Heart left ventricle (tissue), 16 donors: ENCODE measurements at regions not wholly inside any gene's neighbourhood (a gene's known extent, or its start where the extent isn't known, plus 50 kb on each side); places are given as distances from the start of the nearest gene placed in this dataset.

Source experiments
- ATAC-seq, 4 donors: fragments of 200-7000 bp; cut with Tn5 transposase; one replicate each; pipeline ENCODE4 v1.9.1; 2020 to 2022; ENCODE audit warnings: moderate library complexity in 4 of 4, mild to moderate bottlenecking in 3 of 4, moderate number of reproducible peaks in 1 of 4
- DNase-seq, 5 donors: peaks; one replicate each; pipeline ENCODE4 v3.0.0-alpha.2; 2020
- H3K27ac ChIP-seq, 12 donors: fragments of 200-600 bp; sonication (generic) in 4 of 12; one replicate each; pipeline versions ENCODE4 v1.5.0 to v1.8.0; 2016 to 2022; ENCODE audit warnings: mild to moderate bottlenecking in 2 of 12
- H3K27me3 ChIP-seq, 9 donors: fragments of 200-600 bp; sonication (generic) in 2 of 9; one replicate each; pipeline versions ENCODE4 v1.5.1 to v1.8.0; 2016 to 2022; ENCODE audit warnings: mild to moderate bottlenecking in 3 of 9
- H3K36me3 ChIP-seq, 9 donors: fragments of 200-600 bp; sonication (generic) in 2 of 9; one replicate each; pipeline versions ENCODE4 v1.5.0 to v1.8.0; 2018 to 2022; ENCODE audit warnings: mild to moderate bottlenecking in 2 of 9
- H3K4me1 ChIP-seq, 12 donors: fragments of 200-600 bp; sonication (generic) in 4 of 12; one replicate each; pipeline versions ENCODE4 v1.5.0 to v1.8.0; 2016 to 2022; ENCODE audit warnings: mild to moderate bottlenecking in 3 of 12
- H3K4me3 ChIP-seq, 12 donors: fragments of 200-600 bp; sonication (generic) in 4 of 12; one replicate each; pipeline versions ENCODE4 v1.5.0 to v1.8.0; 2017 to 2022; ENCODE audit warnings: mild to moderate bottlenecking in 9 of 12, moderate library complexity in 4 of 12
- H3K9me3 ChIP-seq, 12 donors: fragments of 200-600 bp; sonication (generic) in 4 of 12; one replicate each; pipeline versions ENCODE4 v1.5.0 to v1.8.0; 2016 to 2022; ENCODE audit warnings: mild to moderate bottlenecking in 1 of 12
- POLR2A ChIP-seq, 2 donors: fragments of 450-650 bp; IDR thresholded peaks; one replicate each; pipeline ENCODE4 v1.6.1; 2017; ENCODE audit warnings: antibody characterized with exemption in 2 of 2, mild to moderate bottlenecking in 2 of 2, moderate library complexity in 2 of 2
- WGBS, 4 donors: extraction: QIAGEN DNeasy Blood & Tissue Kit in 2 of 4; methylation state at CpG; one replicate each; pipeline versions ENCODE4 v1.1.5 to v1.1.7; 2013 to 2018; 5-methylcytosine and 5-hydroxymethylcytosine counted together
- intact Hi-C, 10 donors: fragments of 100-400 bp; cut with DNase I; formaldehyde crosslinking; loops; one replicate each; pipeline versions ENCODE4 v1.11.1 to v1.14.2; 2022
- TF ChIP-seq, protein P1 (sequence below), 12 donors: fragments of 200-600 bp; sonication (generic) in 4 of 12; IDR thresholded peaks; one replicate each; pipeline versions ENCODE4 v1.5.0 to v1.8.0; 2018 to 2022; ENCODE audit warnings: antibody characterized with exemption in 12 of 12, mild to moderate bottlenecking in 5 of 12
- donor health status: ischemic (EF 13 %, LVEDD 7.1; RV severe dilation, severe dysfunction).
- donor health status: healthy with polysubstance abuse.
- donor health status: DM: no; HTN: yes; CAD: no.
- donor health status: DM: no; HTN: no; CAD: no.
- donor health status: ischemic (EF 25% LVEDD 6.9; RV normal size, moderate dysfunction).
- donor health status: ischemic (EF 25% LVEDD 5.7; RV mildly dilated, moderate dysfunction).
- donor health status: healthy.
- donor health status: DM: yes; HTN: yes; CAD: no.
- donor health status: ischemic (EF 35%, LVEDD 5.7; RV mildly dilated, moderate dysfunction).
- donor health status: nonischemic (EF 11% LVEDD 7.7; RV severe dilation, severe dysfunction).
- donor health status: DM: yes; HTN: yes; CAD: no.
- donor health status: PGD.
- donor health status: ischemic (EF 29% LVEDD 5.4; RV normal size, mild dysfunction).
- donor health status: nonischemic (EF 23%, LVEDD 6.1; RV moderate dilation, normal function).

DNA sequence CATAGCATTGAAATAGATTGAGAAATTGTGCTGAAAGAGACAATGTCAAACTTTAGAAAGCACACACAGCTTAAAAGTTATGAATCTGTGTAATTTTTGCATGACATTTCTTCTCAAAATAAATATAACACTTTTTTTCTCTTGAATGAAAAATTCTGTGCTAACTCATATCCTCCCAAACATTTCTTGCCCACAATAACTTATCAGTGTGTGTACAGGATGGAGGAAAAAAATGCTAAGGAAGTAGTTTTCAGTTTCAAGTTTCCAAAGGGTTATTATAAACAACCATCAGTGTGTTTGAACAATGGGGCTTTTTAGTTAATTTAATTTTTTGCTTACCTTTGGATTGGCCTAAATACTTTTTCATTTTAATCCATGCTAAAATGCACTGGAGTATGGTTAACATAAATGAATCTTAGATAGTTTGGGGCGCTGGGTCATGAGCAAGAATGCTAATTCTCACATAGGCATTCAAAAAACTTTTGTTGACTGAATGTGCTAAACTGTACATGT is 82.9 kb upstream of the ARHGAP20 start:
- 71 to 91% (median 82%) methylated on average over 1 of the region's 1 CpG for WGBS, 4 donors
- Histone ChIP-seq H3K27me3 (no peaks in the 10 kb centered on the region), H3K4me3 (no peak overlapping the region), H3K27ac (no peak overlapping the region), H3K9me3 (peaks cover 0 to 4% (median 0%) of the 10 kb centered on the region in 12 donors), H3K4me1 (peaks cover 0 to 16% (median 0%) of the 10 kb centered on the region in 12 donors), H3K36me3 (no peaks in the 10 kb centered on the region)
- TF ChIP-seq, protein P1, sequence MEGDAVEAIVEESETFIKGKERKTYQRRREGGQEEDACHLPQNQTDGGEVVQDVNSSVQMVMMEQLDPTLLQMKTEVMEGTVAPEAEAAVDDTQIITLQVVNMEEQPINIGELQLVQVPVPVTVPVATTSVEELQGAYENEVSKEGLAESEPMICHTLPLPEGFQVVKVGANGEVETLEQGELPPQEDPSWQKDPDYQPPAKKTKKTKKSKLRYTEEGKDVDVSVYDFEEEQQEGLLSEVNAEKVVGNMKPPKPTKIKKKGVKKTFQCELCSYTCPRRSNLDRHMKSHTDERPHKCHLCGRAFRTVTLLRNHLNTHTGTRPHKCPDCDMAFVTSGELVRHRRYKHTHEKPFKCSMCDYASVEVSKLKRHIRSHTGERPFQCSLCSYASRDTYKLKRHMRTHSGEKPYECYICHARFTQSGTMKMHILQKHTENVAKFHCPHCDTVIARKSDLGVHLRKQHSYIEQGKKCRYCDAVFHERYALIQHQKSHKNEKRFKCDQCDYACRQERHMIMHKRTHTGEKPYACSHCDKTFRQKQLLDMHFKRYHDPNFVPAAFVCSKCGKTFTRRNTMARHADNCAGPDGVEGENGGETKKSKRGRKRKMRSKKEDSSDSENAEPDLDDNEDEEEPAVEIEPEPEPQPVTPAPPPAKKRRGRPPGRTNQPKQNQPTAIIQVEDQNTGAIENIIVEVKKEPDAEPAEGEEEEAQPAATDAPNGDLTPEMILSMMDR (IDR thresholded peaks at IDR 0.05): no peak
- no peak for TF ChIP-seq POLR2A (IDR thresholded peaks at IDR 0.05)
- intact Hi-C loops: no loop called here
- ATAC-seq (no peak), DNase-seq (no peak)

- Histone ChIP-seq H3K4me1 (peaks cover 0 to 13% (median 0%) of the 10 kb centered on the region in 12 donors), H3K4me3 (no peak overlapping the region), H3K9me3 (peaks cover 0 to 4% (median 0%) of the 10 kb centered on the region in 12 donors), H3K27ac (no peak overlapping the region), H3K36me3 (no peaks in the 10 kb centered on the region), H3K27me3 (no peaks in the 10 kb centered on the region)
- ATAC-seq (no peak), DNase-seq (no peak)
- TF ChIP-seq POLR2A (IDR thresholded peaks at IDR 0.05): no peak
- TF ChIP-seq, protein P1 (IDR thresholded peaks at IDR 0.05): no peak
- WGBS, 4 donors: 60 to 70% (median 66%) methylated on average over 4 of the region's 4 CpGs
- intact Hi-C loops: no loop called here
These were observed 81.3 kb upstream of the ARHGAP20 start for GRCh38 chr11:110793556-110793955.

DNA sequence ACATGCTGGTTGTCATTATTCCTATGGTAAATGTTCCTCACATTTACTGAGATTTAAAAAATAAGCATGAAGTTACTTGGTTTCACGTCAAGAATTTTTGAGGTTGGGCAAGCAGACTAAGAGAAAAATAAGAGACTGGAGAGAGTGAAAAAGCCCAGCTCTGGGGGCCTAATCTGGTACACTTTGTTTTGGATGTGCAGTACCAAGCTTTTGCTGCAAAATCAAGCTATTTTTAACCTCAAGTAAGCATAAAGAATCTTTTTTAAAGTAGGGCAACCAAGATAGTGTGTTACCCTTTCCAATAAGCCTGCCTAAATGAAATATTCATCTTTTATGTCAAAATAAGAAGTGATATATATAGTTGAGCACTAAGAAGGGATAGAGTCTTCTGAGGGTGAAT is 79.4 kb upstream of the ARHGAP20 start:
- no peak overlapping the region for H3K27ac ChIP-seq
- TF ChIP-seq, protein P1 (IDR thresholded peaks at IDR 0.05): no peak
- TF ChIP-seq POLR2A (IDR thresholded peaks at IDR 0.05): no peak
- peaks cover 0 to 4% (median 0%) of the 10 kb centered on the region in 12 donors for H3K9me3 ChIP-seq
- no peaks in the 10 kb centered on the region for H3K27me3 ChIP-seq
- 57 to 76% (median 66%) methylated on average over 1 of the region's 1 CpG for WGBS, 4 donors
- intact Hi-C loops: no loop called here
- no peaks in the 10 kb centered on the region for H3K36me3 ChIP-seq
- no peak for DNase-seq
- no peak overlapping the region for H3K4me3 ChIP-seq
- no peaks in the 10 kb centered on the region for H3K4me1 ChIP-seq
- ATAC-seq: no peak

DNA sequence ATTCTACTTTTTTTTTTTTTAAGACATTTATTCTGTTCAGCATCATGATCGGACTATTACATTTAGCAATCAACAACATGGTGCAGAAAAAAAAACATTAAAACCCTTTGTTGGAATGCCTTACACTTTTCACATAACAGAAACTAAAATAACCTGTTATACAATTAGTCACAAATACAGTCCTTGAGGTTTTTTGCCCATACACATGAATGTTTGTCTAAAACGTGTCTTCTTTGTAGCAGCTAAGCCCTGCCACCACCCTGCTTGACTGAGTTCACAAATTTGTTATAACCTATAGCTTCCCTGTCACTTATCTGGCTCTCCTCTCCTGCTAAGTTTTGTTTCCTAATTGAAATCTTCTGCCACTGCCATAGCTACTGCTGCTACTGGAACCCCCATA is 75.4 kb upstream of the ARHGAP20 start:
- Histone ChIP-seq H3K27me3 (no peaks in the 10 kb centered on the region), H3K4me1 (no peaks in the 10 kb centered on the region), H3K4me3 (no peak overlapping the region), H3K9me3 (peaks cover 0 to 5% (median 0%) of the 10 kb centered on the region in 12 donors), H3K36me3 (no peaks in the 10 kb centered on the region), H3K27ac (no peak overlapping the region)
- no peak for TF ChIP-seq POLR2A (IDR thresholded peaks at IDR 0.05)
- TF ChIP-seq, protein P1 (IDR thresholded peaks at IDR 0.05): no peak
- DNase-seq (no peak), ATAC-seq (no peak)
- intact Hi-C loops: no loop called here
- WGBS, 4 donors: 68 to 78% (median 73%) methylated on average over 2 of the region's 2 CpGs
